NCI-H2196 treated with DMSO at 0.1 percent for 48 hours (cell line): ENCODE measurements at regions not wholly inside any gene's neighbourhood (a gene's known extent, or its start where the extent isn't known, plus 50 kb on each side); places are given as distances from the start of the nearest gene placed in this dataset.

Experiments
- DNase-seq: peaks from one replicate; lab custom pipeline; 2025; ENCODE audit not compliant: unreplicated experiment; lab: John Stamatoyannopoulos, UW

DNA sequence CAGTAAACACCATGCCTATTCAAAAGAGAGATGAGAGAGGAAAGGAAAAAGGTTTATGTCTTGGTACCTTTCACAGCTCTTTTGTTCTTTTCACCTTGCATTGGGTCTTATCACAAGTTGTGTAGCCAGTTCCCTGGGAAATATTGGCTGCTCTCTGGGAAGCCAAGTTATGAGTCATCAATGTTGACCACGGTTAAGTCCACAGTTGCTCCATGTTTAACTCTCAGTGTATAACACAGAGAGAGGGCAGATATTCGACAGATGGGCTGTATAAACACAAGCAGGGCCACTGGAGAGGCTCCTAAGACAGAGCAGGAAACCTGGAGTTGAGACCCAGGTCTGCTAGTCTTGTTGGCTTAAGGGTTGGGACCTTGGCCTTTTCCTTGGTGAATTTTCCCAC is 718.6 kb downstream of the QKI start:
- DNase-seq = no peak

DNA sequence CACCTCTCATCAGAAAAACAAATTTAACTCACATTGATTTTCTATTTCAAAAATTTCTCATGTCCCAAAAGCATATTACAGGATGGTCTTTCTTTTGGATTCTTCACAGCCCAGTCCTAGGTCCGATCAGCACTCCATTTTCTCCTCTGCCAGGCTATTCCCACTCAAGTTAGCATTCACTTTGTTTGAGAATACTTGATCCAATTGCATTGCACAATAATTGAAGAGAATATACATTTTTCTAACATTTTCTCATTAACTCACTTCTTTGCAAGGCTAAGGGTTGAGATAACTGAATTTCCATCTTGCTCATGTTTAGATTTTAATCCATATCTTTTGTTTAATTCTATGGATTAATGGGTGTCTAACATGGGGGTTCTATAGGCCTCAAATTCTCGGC is 716.1 kb downstream of the QKI start:
- no peak for DNase-seq

DNA sequence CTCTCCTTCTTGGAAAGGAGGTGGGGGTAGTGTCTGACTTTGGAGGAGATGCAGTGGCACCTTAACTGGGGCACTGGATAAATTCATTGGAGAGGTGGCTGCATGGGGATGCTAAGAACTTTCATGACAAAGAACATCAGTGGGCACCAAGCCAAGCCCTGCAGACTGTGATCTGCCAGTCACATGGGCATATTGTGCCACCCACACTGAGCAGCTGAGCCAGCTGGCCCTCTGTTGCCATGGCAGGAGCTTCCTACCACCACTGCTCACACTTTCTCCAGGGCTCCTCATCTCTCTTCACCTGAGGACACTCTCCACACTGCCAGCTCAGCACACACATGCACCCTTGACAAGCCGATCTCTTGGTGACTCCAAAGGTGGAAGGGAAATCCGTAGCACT is 715.6 kb downstream of the QKI start:
- peak; percentile 22 for DNase-seq

DNA sequence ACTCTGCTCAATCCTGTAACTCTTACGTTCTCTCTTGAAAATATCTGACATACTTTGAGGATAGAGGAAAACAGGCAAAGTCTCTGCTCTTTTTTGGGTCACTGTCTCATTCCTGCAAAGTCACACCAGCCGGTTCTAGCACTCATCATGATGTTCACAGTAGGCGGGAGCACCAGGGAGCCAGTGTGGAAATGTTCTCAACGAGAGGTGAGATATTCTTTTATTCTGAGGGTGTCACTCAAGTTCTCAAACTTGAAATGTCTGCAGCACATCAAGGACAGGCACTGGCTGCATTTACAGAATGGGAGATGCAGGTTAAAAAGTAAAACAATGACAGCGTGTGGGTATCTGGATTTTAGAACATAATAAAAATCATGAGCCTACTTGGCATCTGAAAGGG is 714.7 kb downstream of the QKI start:
- DNase-seq = no peak

DNA sequence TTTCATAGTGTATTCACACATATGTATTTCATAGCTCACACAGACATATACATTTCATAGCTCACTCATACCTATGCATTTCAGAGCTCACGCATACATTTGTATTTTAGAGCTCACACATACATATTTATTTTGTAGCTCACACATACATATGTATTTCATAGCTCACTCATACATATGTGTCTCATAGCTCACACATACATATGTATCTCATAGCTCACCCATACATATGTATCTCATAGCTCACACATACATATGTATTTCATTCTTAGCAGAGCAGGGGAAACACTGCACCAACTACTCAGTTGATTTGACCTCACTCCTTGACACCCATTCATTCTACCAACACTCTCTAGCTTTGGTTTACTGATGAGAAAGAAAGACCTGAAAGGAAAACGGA is 713.6 kb downstream of the QKI start:
- no peak for DNase-seq

DNA sequence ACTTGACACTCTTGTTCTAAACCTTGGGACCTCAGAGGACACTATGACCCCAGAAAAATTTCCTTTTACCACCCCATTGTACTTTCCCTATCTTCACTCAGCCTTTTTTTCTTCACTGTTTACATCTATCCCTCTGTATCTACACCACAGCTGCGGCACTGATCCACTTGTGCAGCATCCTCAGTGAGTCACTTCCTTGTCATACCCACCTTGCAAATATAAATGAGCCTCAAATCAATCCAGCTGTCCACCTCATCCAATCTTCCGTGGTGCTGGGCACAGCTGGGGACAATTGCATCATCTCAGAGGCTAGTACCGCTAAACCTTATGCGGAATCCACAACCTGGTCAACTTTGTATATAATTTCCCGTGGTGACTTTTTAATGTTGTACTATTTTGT is 710.5 kb downstream of the QKI start:
- DNase-seq = no peak

DNA sequence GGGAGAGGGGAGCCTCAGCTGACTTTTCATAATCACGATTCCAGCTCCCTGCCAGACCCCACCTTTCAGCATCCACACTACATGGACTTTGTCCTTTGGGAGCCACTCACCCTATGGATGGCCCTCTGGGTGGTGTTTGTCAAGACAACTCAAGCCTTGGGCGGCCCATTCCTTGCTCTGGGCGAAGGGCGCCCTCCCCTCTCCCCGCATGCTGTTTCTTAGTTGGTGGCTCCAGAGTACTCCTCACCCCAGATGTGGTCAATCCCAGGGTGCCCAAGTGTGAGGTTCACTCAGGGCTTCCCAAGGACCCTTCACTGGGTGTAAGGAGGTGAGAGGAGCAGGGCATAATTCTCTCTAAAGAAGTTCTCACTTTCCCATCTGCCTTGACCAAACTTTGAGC is 710.0 kb downstream of the QKI start:
- DNase-seq = no peak

DNA sequence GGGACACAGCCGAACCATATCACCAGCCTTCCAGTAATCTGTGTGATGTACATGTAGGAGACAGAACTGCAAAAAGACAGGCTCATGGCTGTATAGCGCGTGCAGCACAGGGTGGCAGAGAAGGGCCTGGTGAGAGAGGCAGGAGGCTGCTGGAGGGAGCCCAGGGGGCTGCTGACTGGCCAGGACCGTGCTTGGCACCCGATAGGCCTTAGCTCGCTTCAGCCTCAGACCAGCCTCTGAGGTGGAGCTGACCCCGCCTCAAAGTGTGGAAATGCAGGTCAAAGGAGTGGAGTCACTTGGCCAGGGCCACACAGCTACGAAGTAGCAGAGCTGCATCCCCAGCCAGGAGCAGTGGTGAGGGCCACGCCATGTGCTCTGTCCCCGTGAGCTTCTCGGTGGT is 707.6 kb downstream of the QKI start:
- DNase-seq = no peak

DNA sequence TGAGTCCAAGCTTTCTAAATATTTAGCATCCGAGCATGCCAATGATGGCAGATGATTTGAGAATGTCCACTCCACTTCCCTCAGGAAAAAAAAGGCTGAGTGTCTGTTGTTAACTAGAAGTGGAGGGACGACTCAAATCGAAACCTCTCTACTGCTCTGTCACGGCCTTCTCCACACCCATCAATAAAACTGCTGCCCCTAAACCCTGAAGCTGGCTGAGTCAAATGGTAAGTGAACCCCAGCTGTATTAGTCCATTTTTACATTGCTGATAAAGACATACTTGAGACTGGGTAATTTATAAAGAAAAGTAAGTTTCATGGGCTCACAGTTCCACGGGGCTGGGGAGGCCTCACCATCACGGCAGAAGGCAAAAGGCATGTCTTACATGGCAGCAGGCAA is 707.0 kb downstream of the QKI start:
- DNase-seq = no peak

DNA sequence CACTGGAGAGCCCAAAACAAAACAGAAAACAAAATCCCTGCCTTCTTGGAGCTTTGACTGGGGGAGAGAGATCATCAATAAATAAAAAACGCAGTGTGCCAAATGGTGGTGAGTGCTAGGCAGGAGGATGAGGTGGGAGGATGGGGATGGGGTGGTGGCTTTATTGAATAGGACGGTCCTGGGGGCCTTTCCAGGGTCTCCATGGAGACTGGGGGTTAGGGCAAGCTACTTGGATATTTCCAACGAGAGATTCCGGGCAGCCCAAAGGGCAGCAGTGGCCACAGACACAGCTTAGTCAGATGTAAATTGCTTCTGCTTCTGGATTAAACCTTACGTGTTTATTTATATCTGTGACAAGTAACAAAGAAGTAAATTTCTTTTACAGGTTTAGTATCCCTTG is 700.1 kb downstream of the QKI start:
- no peak for DNase-seq

DNA sequence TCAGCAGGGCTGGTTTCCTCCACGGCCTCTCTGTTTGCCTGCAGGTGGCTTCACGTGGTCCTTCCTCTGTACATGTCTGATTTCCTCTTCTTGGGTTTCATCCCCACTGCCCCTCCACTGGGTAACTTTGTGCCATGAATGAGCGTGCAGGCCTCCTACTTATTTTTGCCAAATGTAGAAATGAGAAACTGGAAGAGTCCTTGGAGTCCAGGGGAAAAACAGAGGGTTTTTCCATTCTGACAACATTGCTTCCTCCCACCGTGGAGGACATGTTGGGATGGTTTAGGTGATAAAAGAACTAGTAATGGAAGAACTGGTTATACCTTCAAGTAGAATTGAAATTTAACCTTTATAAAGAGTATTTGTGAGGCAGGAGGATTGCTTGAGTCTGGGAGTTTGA is 699.5 kb downstream of the QKI start:
- DNase-seq = no peak

DNA sequence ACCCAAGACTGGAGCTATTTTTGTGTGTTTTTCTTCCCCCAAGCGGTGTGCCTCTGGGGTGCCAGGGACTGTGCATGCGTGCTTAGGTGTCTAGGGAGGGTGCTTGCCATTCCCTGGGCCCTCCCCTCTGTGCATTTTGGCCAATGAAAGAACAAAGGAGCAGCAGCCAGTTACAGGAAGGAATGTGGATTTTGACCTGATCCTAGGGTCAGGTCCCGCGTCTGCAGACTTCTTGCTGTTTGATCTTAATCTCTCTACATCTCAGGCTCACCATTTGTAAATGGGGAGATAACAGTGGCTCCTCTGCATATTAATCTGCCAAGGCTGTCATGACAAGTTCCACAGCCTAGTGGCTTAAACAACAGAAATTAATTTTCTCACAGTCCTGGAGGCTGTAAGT is 699.1 kb downstream of the QKI start:
- no peak for DNase-seq

DNA sequence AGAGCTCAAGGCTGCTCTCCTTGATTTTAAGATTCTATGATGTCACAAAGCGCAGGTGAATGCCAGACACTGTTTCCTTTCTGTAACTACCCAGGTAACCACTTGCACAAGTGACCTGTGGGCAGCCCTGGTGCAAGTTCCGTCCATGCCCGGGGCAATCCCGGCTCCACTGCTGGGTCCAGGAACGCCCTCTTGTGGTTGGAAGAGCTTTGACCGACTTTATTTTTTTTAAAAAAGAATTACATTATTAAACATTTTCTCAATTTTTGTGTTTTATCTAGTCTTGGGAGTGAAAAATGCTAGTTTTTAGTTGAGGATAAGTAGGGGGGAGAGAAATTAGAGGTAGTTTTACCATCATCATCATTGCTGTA is 695.2 kb downstream of the QKI start:
- DNase-seq = no peak

DNA sequence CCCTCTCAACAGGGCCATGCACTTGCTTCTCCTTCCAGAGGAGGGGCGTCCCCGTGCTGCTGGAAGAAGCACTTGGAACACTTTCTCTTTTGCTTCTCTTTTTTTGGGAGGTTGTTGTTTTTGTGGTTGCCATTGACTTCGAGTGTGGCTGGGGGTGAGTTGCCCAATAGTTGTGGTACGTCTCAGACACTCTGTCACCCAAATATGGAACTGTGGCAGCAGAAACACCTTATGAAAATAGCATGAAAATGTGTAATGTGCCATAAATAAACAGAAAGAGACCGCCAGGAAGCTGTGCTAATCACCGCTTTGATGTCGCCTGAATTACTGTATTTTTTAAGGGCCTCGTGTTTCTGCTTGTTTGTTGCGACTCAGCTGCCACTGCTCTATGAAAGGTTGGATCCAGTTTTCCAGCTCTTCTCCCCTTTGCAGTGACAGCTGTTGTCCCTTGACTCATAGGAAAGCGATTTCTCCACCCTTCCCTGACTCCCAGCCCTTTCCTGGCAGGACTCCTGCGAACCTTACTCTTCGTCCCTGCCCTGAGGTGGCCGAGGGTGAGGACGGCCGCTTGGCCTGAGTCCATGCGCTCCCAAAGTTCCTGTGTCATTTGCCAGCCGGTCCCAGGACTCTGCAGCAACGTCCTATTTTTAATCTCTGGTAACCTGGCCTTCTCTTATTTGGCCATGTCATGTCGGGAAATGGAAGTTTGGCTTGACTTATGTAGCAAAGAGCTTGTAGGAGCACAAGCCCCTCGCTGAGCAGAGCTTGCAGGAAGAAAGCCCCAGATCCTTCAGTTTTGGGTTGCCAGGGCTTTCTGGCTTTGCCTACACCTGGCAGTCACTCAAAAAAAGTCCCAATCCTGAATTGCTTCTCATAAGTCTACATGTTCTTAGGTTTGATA is 694.6 kb downstream of the QKI start:
- no peak for DNase-seq

DNA sequence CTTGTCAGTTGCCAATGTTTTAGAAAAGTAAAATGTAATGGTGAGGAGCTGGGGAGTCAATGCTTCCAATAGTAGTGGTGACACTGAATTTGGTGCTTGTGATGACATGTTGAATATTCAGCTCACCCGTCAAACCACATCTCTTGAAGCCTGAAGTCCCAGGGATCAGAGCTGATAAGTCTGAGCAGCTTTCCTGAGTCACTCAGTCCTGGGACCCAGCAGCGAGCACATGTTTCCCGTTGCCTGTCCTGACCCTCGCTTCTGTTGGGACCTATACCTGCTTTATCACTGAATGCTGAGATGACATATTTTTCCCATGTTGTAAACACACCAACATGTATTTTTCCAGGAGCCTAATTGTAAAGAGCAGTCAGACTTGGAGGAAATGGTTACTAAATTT is 693.6 kb downstream of the QKI start:
- DNase-seq = no peak

DNA sequence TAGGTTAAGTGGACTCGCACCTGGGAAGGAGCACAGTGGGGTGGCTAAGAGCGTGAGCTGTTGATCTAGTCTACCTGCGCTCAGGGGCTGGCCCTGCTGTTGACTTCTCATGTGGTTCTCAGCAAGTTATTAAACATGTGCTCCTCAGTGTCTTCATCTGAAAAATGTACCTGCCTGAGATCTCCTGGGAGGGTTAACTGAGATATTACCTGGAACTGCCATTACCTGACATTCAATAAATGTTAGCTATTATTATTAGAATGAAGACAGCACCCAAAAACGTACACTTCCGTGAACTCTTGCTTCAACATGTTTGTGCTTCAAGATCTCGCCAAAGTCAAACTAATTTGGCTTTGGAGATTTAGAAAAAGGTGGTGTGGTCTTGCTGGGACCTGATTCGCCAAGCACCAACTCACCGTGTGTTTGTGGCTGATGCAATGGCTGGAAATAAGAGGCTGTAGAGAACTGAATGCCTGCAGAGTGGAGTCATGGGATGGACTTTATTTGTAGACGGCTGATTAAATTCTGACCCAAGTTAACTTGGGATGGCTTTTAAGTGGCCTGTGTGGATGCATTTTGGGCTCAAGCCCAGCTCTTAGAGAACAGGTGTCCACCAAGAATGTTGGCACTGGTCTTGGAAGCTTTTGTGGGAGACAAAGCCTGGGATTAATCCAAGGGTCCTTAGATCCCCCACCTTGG is 692.9 kb downstream of the QKI start:
- DNase-seq = no peak

DNA sequence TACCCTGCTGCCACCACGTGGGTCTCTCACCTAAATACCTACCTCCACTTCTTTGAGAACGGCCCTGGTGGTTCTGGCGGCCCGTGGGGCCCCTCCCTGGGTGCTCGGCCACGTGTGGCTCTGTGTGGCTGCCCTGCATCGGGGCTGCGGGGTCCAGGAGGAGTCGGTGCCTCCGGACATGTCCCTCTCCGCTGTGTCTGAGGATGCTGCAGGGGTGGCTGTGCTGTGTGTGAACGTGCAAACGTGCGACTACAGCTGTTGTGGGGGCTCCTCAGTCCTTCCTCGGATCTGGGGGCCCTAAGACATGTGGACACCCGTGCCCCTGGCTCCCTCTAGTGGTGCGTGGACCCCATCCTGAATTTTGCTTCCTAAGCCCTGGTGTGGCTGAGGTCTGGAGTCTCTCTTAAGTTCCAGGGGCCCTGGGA is 691.8 kb downstream of the QKI start:
- DNase-seq = no peak

DNA sequence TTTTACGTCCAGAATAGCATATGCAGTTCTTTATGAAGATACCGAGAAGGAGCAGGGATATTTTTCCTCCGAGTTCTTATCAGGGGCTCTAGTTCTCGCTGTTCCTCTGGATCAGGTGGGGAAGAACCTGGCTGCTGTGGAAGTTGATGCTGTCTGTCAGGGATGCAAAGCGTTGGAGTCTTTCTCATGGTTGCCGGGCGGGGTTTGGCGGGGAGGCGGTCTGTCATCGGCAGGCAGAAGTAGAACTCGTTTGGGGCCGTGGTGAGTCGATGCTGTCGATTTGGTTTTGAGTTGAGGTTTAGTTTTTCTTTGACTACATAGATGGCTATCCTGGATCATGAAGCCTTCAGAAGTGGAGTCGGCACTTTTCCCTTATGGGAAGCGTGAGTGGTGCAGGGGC is 691.2 kb downstream of the QKI start:
- no peak for DNase-seq

DNA sequence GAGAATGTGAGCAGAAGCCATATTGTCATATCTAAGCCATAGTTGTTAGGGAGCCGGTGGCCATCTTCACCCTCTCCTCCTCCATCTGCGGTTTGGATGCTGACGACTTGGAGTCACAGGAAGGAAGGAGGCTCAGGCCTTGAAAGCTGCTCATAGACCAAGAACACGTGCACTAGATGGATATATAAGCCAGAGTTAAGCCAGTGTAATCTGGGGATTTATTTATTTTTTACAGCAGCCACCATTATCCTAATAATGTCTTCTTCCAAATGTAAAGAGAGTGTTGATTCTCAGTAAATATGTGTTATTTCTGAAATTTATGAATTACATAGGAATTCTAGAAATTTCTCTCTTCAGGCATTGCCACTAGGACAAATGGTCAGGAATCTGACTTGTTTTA is 689.9 kb downstream of the QKI start:
- no peak for DNase-seq

DNA sequence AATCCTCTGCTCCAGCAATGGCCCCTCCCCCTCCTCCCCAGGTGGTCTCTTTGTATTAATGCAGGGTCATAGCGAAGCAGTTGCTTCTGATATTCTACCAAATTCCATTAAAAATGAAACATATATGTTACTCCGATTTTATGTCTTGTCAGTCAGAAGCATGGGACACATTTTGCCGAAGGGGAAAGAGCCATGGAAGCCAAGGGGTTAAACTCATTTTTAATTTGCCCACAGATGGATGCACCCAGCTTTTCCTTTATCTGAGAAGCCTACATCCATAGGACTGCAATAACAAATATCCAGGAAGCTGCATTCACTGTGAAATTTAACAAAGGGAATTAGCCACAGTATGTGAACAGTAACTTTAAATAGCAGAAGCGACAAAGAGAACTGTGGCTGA is 688.2 kb downstream of the QKI start:
- DNase-seq = no peak

DNA sequence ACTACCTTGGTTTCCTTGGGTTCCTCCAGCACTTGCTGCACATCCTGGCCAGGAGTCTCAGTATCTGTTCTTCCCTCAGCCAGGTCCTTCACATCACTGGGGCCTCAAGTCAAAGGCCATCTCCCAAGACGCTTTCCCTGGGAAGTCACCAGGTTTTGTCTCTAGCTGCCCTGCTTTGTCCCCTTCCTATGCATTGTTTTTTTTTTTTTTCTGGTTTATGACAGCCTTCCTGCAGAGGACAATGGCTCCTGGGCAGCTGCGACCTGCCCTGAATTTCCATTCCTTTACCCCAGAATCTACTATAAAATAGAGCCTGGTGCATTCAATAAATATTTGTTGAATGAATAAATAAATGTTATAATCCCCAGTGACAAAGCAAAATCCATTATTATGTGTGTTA is 687.3 kb downstream of the QKI start:
- no peak for DNase-seq

DNA sequence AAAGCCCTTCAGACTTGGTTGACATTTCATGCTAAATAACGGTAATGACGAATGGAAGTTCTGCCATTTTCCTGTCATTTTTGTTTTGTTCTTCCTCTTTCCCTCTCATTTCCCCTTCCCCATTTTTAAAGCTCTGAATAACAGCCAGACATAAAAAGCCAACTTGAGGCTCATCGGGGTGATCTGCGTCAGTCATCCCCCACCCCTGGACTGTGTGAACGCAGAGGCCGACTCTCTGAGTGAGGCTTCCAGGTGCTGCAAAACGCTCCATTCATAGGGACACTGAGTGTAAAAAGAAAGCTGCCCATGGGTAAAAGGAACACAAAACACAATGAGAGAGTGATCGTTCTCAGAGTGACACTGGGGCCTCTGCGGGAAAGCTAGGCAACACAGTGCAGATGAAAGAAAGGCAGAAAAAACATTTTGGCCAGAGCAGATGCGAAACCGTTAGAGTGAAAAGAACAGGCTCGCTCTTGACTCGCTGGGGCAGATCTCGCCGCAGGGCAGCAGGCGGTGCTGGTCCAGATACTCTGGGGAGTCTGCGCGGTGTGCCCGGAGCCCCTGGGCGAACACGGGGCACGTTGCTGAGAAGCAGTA is 684.8 kb downstream of the QKI start:
- no peak for DNase-seq
